GM12878 (cell line): ENCODE measurements at regions not wholly inside any gene's neighbourhood (a gene's known extent, or its start where the extent isn't known, plus 50 kb on each side); places are given as distances from the start of the nearest gene placed in this dataset.

Source experiments
- ATAC-seq: fragments of 200-7000 bp; cut with Tn5 transposase; 3 replicates; pipeline ENCODE4 v1.9.1; 2020; ENCODE audit warnings: mild to moderate bottlenecking, moderate library complexity
- BruUV-seq: library from RNA; stranded (reverse); fragments of 400-500 nt; replicated peaks from 2 replicates; lab custom pipeline; 2021; lab: Mats Ljungman, UMichigan
- CTCF ChIA-PET: fragments of 300-600 bp; sonication (Branson Sonifier 250); formaldehyde crosslinking; extraction: SDS; loops from one replicate; lab custom pipeline; 2021; ENCODE audit warnings: inconsistent platforms; lab: Yijun Ruan, JAX
- POLR2A ChIA-PET: fragments of 350-600 bp; formaldehyde crosslinking; extraction: SDS; loops from one replicate; lab custom pipeline; 2021; ENCODE audit warnings: inconsistent platforms; lab: Charles Lee
- RAD21 ChIA-PET: fragments of 300-600 bp; sonication (Branson Sonifier 250); formaldehyde crosslinking; loops from one replicate; lab custom pipeline; 2023; ENCODE audit warnings: antibody characterized with exemption; ENCODE audit not compliant: unreplicated experiment; lab: Charles Lee
- SMC1A ChIA-PET: fragments of 300-600 bp; sonication (Branson Sonifier 250); formaldehyde crosslinking; loops from one replicate; lab custom pipeline; 2023; ENCODE audit not compliant: unreplicated experiment, uncharacterized antibody; lab: Charles Lee
- DNase-seq: peaks from one replicate; pipeline ENCODE4 v3.0.0-alpha.2; 2011; ENCODE audit warnings: low read depth, low spot score
- FAIRE-seq: peaks from 3 replicates; lab custom pipeline; 2011; peaks lifted over from hg19 to GRCh38; lab: Jason Lieb, UNC
- H2AFZ ChIP-seq: 2 replicates; pipeline ENCODE4 v1.6.0; 2011; ENCODE audit warnings: low read depth, low read length, control low read depth; ENCODE audit not compliant: control insufficient read depth
- H3K27ac ChIP-seq: 2 replicates; pipeline ENCODE4 v1.5.1; 2011; ENCODE audit warnings: control low read depth; ENCODE audit not compliant: control insufficient read depth, insufficient read depth
- H3K27me3 ChIP-seq, 2 experiments: replicated peaks in 1 of 2; 2 replicates each; pipeline versions ENCODE4 v1.6.0 to v1.6.1; 2011; ENCODE audit warnings: low read length in 1 of 2; ENCODE audit not compliant: control insufficient read depth in 2 of 2, insufficient read depth in 2 of 2
- H3K36me3 ChIP-seq, 2 experiments: 2 replicates each; pipeline ENCODE4 v1.5.1; 2011; ENCODE audit warnings: low read length in 1 of 2; ENCODE audit not compliant: control insufficient read depth in 2 of 2, insufficient read depth in 2 of 2
- H3K4me1 ChIP-seq: 2 replicates; pipeline ENCODE4 v1.6.1; 2011; ENCODE audit warnings: mild to moderate bottlenecking, low read length, moderate library complexity, mixed read lengths; ENCODE audit not compliant: control insufficient read depth, insufficient read depth
- H3K4me2 ChIP-seq: 2 replicates; pipeline ENCODE4 v1.6.0; 2011; ENCODE audit warnings: control low read depth; ENCODE audit not compliant: control insufficient read depth, insufficient read depth
- H3K4me3 ChIP-seq: fragments of 200-600 bp; sonication (generic); 2 replicates; pipeline ENCODE4 v1.5.1; 2016
- H3K79me2 ChIP-seq: 2 replicates; pipeline ENCODE4 v1.6.0; 2011; ENCODE audit warnings: low read length; ENCODE audit not compliant: control insufficient read depth, insufficient read depth
- H3K9ac ChIP-seq: 2 replicates; pipeline ENCODE4 v1.8.0; 2011; ENCODE audit warnings: low read length, control low read depth, mixed read lengths; ENCODE audit not compliant: control insufficient read depth, insufficient read depth
- H3K9me3 ChIP-seq: replicated peaks from 3 replicates; pipeline ENCODE4 v1.5.1; 2011; ENCODE audit warnings: mild to moderate bottlenecking, low read length; ENCODE audit not compliant: control insufficient read depth, insufficient read depth
- H4K20me1 ChIP-seq: 2 replicates; pipeline ENCODE4 v1.6.0; 2011; ENCODE audit not compliant: control insufficient read depth, insufficient read depth
- BCL11A ChIP-seq: IDR thresholded peaks from 2 replicates; pipeline ENCODE4 v1.6.1; 2011; ENCODE audit warnings: low read depth, low read length
- CREB1 ChIP-seq: IDR thresholded peaks from 2 replicates; pipeline ENCODE4 v1.6.1; 2012; ENCODE audit warnings: low read depth, mild to moderate bottlenecking, inconsistent platforms
- DPF2 ChIP-seq: fragments of 450-650 bp; IDR thresholded peaks from 2 replicates; pipeline ENCODE4 v1.6.1; 2017; ENCODE audit warnings: mild to moderate bottlenecking
- EZH2 ChIP-seq: IDR thresholded peaks from 2 replicates; pipeline ENCODE4 v1.6.1; 2012; ENCODE audit warnings: low read depth, mild to moderate bottlenecking, control low read depth, inconsistent platforms, low read length, borderline replicate concordance; ENCODE audit not compliant: control insufficient read depth
- FOS ChIP-seq: IDR thresholded peaks from 3 replicates; pipeline ENCODE4 v1.6.1; 2011; ENCODE audit warnings: borderline replicate concordance; ENCODE audit not compliant: insufficient read length; ENCODE audit errors: extremely low read depth
- HDGF ChIP-seq: fragments of 450-650 bp; IDR thresholded peaks from 2 replicates; pipeline ENCODE4 v1.6.1; 2016; ENCODE audit warnings: antibody characterized with exemption
- MEF2B ChIP-seq: fragments of 450-650 bp; IDR thresholded peaks from 2 replicates; pipeline ENCODE4 v1.6.1; 2018; ENCODE audit warnings: mild to moderate bottlenecking, moderate library complexity; ENCODE audit not compliant: partially characterized antibody, poor library complexity, severe bottlenecking
- MXI1 ChIP-seq: fragments of 150-350 bp; IDR thresholded peaks from 2 replicates; pipeline ENCODE4 v1.6.1; 2011; ENCODE audit warnings: low read depth, mild to moderate bottlenecking, inconsistent platforms, low read length, improper control_type of control experiment
- PAX5 ChIP-seq: IDR thresholded peaks from 2 replicates; pipeline ENCODE4 v1.6.1; 2011; ENCODE audit warnings: low read depth, low read length, borderline replicate concordance
- RB1 ChIP-seq: fragments of 450-650 bp; formaldehyde crosslinking; IDR thresholded peaks from 2 replicates; pipeline ENCODE4 v1.6.1; 2017; ENCODE audit warnings: mild to moderate bottlenecking, borderline replicate concordance
- SMAD5 ChIP-seq: IDR thresholded peaks from 2 replicates; pipeline ENCODE4 v1.6.1; 2016; ENCODE audit warnings: antibody characterized with exemption, low read depth
- SP1 ChIP-seq: IDR thresholded peaks from one replicate; pipeline ENCODE4 v1.6.1; 2011; ENCODE audit warnings: low read depth, low read length
- SRF ChIP-seq, 2 experiments: IDR thresholded peaks; 2 replicates each; pipeline ENCODE4 v1.6.1; 2011; ENCODE audit warnings: low read depth in 2 of 2, low read length in 2 of 2, mild to moderate bottlenecking in 1 of 2, moderate library complexity in 1 of 2
- STAT3 ChIP-seq: IDR thresholded peaks from 2 replicates; pipeline ENCODE4 v1.6.1; 2011; ENCODE audit warnings: low read depth, low read length, improper control_type of control experiment
- TCF7 ChIP-seq: IDR thresholded peaks from 2 replicates; pipeline ENCODE4 v1.6.1; 2014; ENCODE audit warnings: antibody characterized with exemption, borderline replicate concordance
- ZNF217 ChIP-seq: fragments of 450-650 bp; IDR thresholded peaks from 2 replicates; pipeline ENCODE4 v1.6.1; 2017; ENCODE audit warnings: antibody characterized with exemption, mild to moderate bottlenecking
- ZSCAN29 ChIP-seq: fragments of 450-650 bp; IDR thresholded peaks from 2 replicates; pipeline ENCODE4 v1.6.1; 2017; ENCODE audit warnings: mild to moderate bottlenecking, moderate library complexity
- WGBS: methylation state at CpG from one replicate; pipeline ENCODE4 v1.1.6; 2016; ENCODE audit warnings: low lambda C conversion rate; ENCODE audit not compliant: insufficient replicate concordance, insufficient coverage; ENCODE audit errors: missing lambda C conversion rate; 5-methylcytosine and 5-hydroxymethylcytosine counted together
- in situ Hi-C: fragments of 300-500 bp; cut with MboI; formaldehyde crosslinking; loops from 9 replicates; pipeline ENCODE4 v1.14.3; 2018; ENCODE audit warnings: mixed read lengths
- intact Hi-C: fragments of 100-400 bp; cut with micrococcal nuclease; formaldehyde crosslinking; loops from one replicate; pipeline ENCODE4 v1.14.2; 2022; ENCODE audit not compliant: unreplicated experiment
- TF ChIP-seq, protein P1 (sequence below): IDR thresholded peaks from 2 replicates; pipeline ENCODE4 v1.6.1; 2011; ENCODE audit warnings: low read depth, mild to moderate bottlenecking, low read length, moderate library complexity, borderline replicate concordance; ENCODE audit errors: extremely low read depth
- TF ChIP-seq, protein P2 (sequence below): fragments of 450-650 bp; formaldehyde crosslinking; IDR thresholded peaks from 2 replicates; pipeline ENCODE4 v1.4.0; 2022; ENCODE audit warnings: mild to moderate bottlenecking, moderate library complexity
- TF ChIP-seq, protein P3 (sequence below): fragments of 450-650 bp; IDR thresholded peaks from 2 replicates; pipeline ENCODE4 v1.6.1; 2014; ENCODE audit warnings: mild to moderate bottlenecking

DNA sequence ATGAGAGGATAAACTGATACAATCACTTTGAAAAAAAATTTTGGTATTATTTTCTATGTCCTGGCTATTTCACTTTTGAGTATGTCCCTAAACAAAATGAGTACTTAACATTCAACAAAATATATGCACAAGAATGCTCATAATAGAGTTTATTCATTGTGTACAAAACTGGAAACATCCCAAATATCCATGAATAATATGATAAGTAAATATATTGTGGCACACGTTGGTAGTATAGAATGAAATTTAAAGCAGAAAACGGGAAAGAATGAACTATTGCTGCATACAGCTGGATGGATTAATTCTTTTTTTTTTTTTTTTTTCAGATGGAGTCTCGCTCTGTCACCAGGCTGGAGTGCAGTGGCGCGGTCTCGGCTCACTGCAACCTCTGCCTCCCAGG is 725.2 kb downstream of the LTN1 start (continued):
- no peak for TF ChIP-seq SRF (IDR thresholded peaks at IDR 0.05; ENCODE audit: low read depth in 2 of 2, low read length in 2 of 2)
- TF ChIP-seq, protein P1, sequence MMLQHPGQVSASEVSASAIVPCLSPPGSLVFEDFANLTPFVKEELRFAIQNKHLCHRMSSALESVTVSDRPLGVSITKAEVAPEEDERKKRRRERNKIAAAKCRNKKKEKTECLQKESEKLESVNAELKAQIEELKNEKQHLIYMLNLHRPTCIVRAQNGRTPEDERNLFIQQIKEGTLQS = no peak
- TF ChIP-seq FOS = no peak
- TF ChIP-seq ZSCAN29 = no peak
- TF ChIP-seq CREB1 = no peak
- TF ChIP-seq, protein P2, sequence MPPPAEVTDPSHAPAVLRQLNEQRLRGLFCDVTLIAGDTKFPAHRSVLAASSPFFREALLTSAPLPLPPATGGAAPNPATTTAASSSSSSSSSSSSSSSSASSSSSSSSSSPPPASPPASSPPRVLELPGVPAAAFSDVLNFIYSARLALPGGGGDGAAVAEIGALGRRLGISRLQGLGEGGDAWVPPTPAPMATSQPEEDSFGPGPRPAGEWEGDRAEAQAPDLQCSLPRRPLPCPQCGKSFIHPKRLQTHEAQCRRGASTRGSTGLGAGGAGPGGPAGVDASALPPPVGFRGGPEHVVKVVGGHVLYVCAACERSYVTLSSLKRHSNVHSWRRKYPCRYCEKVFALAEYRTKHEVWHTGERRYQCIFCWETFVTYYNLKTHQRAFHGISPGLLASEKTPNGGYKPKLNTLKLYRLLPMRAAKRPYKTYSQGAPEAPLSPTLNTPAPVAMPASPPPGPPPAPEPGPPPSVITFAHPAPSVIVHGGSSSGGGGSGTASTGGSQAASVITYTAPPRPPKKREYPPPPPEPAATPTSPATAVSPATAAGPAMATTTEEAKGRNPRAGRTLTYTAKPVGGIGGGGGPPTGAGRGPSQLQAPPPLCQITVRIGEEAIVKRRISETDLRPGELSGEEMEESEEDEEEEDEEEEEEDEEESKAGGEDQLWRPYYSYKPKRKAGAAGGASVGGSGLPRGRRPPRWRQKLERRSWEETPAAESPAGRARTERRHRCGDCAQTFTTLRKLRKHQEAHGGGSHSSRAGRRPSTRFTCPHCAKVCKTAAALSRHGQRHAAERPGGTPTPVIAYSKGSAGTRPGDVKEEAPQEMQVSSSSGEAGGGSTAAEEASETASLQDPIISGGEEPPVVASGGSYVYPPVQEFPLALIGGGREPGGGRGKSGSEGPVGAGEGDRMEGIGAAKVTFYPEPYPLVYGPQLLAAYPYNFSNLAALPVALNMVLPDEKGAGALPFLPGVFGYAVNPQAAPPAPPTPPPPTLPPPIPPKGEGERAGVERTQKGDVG (CRISPR knock-in tag) = no peak
- TF ChIP-seq EZH2 = no peak

DNA sequence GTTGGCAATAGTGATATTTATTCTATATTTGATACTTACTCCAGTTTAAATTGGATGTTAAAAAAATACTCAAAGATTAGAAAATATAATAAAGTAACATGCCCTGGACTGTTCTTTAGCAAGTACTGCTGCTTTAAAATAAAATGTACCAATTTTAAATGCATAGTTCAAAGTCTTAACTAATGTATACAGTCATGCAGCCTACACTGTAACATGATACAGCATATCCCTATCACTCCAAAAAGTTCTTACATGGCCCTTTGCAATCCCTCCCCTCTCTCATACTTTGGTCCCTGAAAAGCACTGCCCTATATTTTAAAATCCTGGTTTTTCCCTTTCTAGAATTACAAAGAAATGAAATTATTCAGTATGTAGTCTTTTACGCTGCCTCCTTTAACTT is 726.6 kb downstream of the LTN1 start:
- 43% methylated on average over 1 of the region's 1 CpG for WGBS
- Histone ChIP-seq H3K4me1 (no peaks in the 10 kb centered on the region), H3K36me3 (no peaks in the 10 kb centered on the region), H3K9me3 (no peaks in the 10 kb centered on the region; the same call in 2 of the 3 replicates), H3K9ac (no peak overlapping the region), H2AFZ (no peak overlapping the region)
- intact Hi-C loops (no loop called here), in situ Hi-C loops (no loop called here)
- DNase-seq = no peak
- TF ChIP-seq SMAD5 (no peak), TCF7 (no peak), EZH2 (no peak), MEF2B (no peak), RB1 (no peak), MXI1 (no peak), ZNF217 (no peak), ZSCAN29 (no peak), PAX5 (no peak), STAT3 (no peak), BCL11A (no peak), DPF2 (no peak), SP1 (no peak), HDGF (no peak)
- TF ChIP-seq, protein P3, sequence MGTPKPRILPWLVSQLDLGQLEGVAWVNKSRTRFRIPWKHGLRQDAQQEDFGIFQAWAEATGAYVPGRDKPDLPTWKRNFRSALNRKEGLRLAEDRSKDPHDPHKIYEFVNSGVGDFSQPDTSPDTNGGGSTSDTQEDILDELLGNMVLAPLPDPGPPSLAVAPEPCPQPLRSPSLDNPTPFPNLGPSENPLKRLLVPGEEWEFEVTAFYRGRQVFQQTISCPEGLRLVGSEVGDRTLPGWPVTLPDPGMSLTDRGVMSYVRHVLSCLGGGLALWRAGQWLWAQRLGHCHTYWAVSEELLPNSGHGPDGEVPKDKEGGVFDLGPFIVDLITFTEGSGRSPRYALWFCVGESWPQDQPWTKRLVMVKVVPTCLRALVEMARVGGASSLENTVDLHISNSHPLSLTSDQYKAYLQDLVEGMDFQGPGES = no peak
- TF ChIP-seq, all 136 proteins: peak for 0
- ChIA-PET POLR2A (no interaction called here), CTCF (no interaction called here), SMC1A (no interaction called here), RAD21 (no interaction called here)
- ATAC-seq (no peak), FAIRE-seq (no peak)
- no peak overlapping the region for H3K27ac ChIP-seq
- H3K4me2 ChIP-seq = no peak overlapping the region
- no peaks in the 10 kb centered on the region for H4K20me1 ChIP-seq
- H3K4me3 ChIP-seq = no peak overlapping the region
- BruUV-seq = no TSS peak
- no peaks in the 10 kb centered on the region for H3K27me3 ChIP-seq
- no peaks in the 10 kb centered on the region for H3K79me2 ChIP-seq
